H1 (cell line): ENCODE measurements at regions not wholly inside any gene's neighbourhood (a gene's known extent, or its start where the extent isn't known, plus 50 kb on each side); places are given as distances from the start of the nearest gene placed in this dataset.

Experiments
- GABPA ChIP-seq: IDR thresholded peaks from 2 replicates; pipeline ENCODE4 v1.6.1; 2011; ENCODE audit warnings: mild to moderate bottlenecking, low read length, moderate library complexity, borderline replicate concordance; ENCODE audit not compliant: insufficient read depth
- JUN ChIP-seq: IDR thresholded peaks from 2 replicates; pipeline ENCODE4 v1.6.1; 2011; ENCODE audit warnings: low read depth, mild to moderate bottlenecking, improper control_type of control experiment, low read length
- SP1 ChIP-seq: IDR thresholded peaks from 2 replicates; pipeline ENCODE4 v1.6.1; 2011; ENCODE audit warnings: low read depth, low read length
- TAF1 ChIP-seq: IDR thresholded peaks from 2 replicates; pipeline ENCODE4 v1.6.1; 2011; ENCODE audit warnings: mild to moderate bottlenecking, low read depth, low read length
- TF ChIP-seq, protein P1 (sequence below), 3 experiments: IDR thresholded peaks; 1 replicate in 2 of 3; 2 replicates in 1 of 3; pipeline versions ENCODE4 v1.5.1 to v1.6.1; 2011; ENCODE audit warnings: low read length in 3 of 3, mild to moderate bottlenecking in 3 of 3, inconsistent platforms in 2 of 3, low read depth in 1 of 3, moderate library complexity in 1 of 3; ENCODE audit not compliant: insufficient read depth in 1 of 3; ENCODE audit errors: control extremely low read depth in 1 of 3

DNA sequence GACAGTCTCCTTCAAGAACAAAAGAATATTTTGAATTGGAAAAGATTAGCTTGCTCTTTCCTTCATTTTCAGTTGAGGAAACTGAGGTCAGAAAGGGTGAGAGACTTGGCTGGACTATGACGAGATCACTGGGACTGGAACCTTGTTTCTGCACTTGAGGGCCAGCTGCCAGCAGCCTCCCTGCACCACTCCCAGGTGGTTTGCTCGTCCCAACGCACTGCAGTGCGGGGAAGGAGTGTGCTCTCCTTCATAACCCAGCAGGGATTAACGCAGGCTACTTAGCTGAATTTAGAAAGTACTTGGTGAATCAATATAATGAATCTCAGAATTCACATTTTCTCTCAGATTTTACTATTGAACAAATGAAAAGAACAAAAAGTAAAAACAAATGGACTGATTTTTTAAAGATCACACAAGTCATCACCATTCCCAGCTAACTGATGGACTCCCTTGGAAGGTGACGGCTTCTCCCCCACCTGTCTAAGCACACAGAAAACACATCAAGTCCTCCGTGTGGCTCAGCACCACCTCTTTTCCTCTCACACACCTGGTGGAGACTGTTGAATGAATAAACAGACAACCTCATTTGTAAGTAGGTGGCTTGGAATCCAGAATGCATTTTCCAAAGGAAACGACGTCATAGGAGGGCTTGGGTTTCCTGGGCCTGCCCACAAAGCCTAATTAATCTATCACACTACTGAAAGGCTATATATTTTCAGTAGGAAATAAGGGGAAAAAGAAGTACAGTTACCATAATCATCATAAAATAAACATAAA is 121.0 kb downstream of the QRSL1 start:
- TF ChIP-seq SP1, result no peak
- TF ChIP-seq GABPA, result no peak
- TF ChIP-seq, protein P1, sequence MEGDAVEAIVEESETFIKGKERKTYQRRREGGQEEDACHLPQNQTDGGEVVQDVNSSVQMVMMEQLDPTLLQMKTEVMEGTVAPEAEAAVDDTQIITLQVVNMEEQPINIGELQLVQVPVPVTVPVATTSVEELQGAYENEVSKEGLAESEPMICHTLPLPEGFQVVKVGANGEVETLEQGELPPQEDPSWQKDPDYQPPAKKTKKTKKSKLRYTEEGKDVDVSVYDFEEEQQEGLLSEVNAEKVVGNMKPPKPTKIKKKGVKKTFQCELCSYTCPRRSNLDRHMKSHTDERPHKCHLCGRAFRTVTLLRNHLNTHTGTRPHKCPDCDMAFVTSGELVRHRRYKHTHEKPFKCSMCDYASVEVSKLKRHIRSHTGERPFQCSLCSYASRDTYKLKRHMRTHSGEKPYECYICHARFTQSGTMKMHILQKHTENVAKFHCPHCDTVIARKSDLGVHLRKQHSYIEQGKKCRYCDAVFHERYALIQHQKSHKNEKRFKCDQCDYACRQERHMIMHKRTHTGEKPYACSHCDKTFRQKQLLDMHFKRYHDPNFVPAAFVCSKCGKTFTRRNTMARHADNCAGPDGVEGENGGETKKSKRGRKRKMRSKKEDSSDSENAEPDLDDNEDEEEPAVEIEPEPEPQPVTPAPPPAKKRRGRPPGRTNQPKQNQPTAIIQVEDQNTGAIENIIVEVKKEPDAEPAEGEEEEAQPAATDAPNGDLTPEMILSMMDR (IDR thresholded peaks at IDR 0.05; ENCODE audit: control extremely low read depth in 1 of 3, insufficient read depth in 1 of 3, low read depth in 1 of 3, low read length in 3 of 3), result no peak
- TF ChIP-seq TAF1, result no peak
- no peak for TF ChIP-seq JUN
